ENCODE measurements at regions not wholly inside any gene's neighbourhood (a gene's known extent, or its start where the extent isn't known, plus 50 kb on each side); places are given as distances from the start of the nearest gene placed in this dataset.

GRCh38 chr4:89551191-89551590 lies 243.6 kb upstream of the GPRIN3 start:
- H3T11ph ChIP-seq (ENCODE audit: low read length), result no peak overlapping the region
- no peaks in the 10 kb centered on the region for H3K23me2 ChIP-seq (ENCODE audit: insufficient read length, low read depth, low read length, poor library complexity, severe bottlenecking)
- no peak overlapping the region for H3K4me2 ChIP-seq (ENCODE audit: insufficient read depth, insufficient read length, low read length)
- no peak overlapping the region for H2AFZ ChIP-seq (ENCODE audit: low read length)
- Mint-ChIP-seq H3K9me3 (peaks cover 0 to 3% of the 10 kb centered on the region in 2 experiments; a peak in 1 of 5 replicates), H3K4me1 (no peaks in the 10 kb centered on the region), H3K27ac (no peak overlapping the region), H3K4me3 (no peak overlapping the region), H3K36me3 (ENCODE audit: insufficient read depth in 1 of 3, low read depth in 3 of 3) (no peaks in the 10 kb centered on the region), H3K27me3 (ENCODE audit: low read depth) (no peaks in the 10 kb centered on the region; the same call in none of the 2 replicates)
- no peak overlapping the region for H2BK12ac ChIP-seq (ENCODE audit: insufficient read length, low read depth, low read length)
- H3K27me3 ChIP-seq (ENCODE audit: insufficient read depth, low read length), result no peaks in the 10 kb centered on the region
- H3K9me3 ChIP-seq (ENCODE audit: control insufficient read depth, low read depth, low read length), result no peaks in the 10 kb centered on the region
- H3K23ac ChIP-seq (ENCODE audit: insufficient read length, low read depth, low read length), result no peak overlapping the region
- H3K79me2 ChIP-seq (ENCODE audit: insufficient read depth, low read length), result no peaks in the 10 kb centered on the region
- H2BK15ac ChIP-seq (ENCODE audit: low read depth, low read length), result no peak overlapping the region
- no peak overlapping the region for H3K14ac ChIP-seq (ENCODE audit: insufficient read depth, low read length)
- H4K20me1 ChIP-seq (ENCODE audit: control insufficient read depth, insufficient read depth, insufficient read length), result no peaks in the 10 kb centered on the region
- no CpG with 5 or more reads among the region's 3 CpGs for WGBS (ENCODE audit: extremely low coverage, insufficient read length, low lambda C conversion rate)
- no peak overlapping the region for H2AK5ac ChIP-seq (ENCODE audit: insufficient read length, low read length)
- DNase-seq, result no peak
- TF ChIP-seq CTCF (conservative IDR thresholded peaks at IDR 0.05), result no peak
- no peak overlapping the region for H3K27ac ChIP-seq (ENCODE audit: insufficient read length, low read depth, low read length)
- H3K79me1 ChIP-seq (ENCODE audit: insufficient read depth, low read depth, low read length, poor library complexity, severe bottlenecking), result no peaks in the 10 kb centered on the region
- H3K4me1 ChIP-seq (ENCODE audit: insufficient read depth, low read length), result no peaks in the 10 kb centered on the region
- H3K56ac ChIP-seq (ENCODE audit: insufficient read length, low read depth, low read length), result no peak overlapping the region
- H4K8ac ChIP-seq (replicated peaks; ENCODE audit: insufficient read length, low read depth, low read length), result no peak overlapping the region
- no peak overlapping the region for H4K91ac ChIP-seq (ENCODE audit: insufficient read length, low read depth, low read length)
- H4K5ac ChIP-seq (ENCODE audit: insufficient read length, low read depth, low read length), result no peak overlapping the region
- H2BK5ac ChIP-seq (ENCODE audit: insufficient read length, low read length), result no peak overlapping the region
- no peak overlapping the region for H3K9ac ChIP-seq (ENCODE audit: extremely low read depth, insufficient read length, low read length)
- H3K18ac ChIP-seq (ENCODE audit: insufficient read length, low read depth, low read length), result no peak overlapping the region
- H2BK120ac ChIP-seq (ENCODE audit: low read depth, low read length, poor library complexity, severe bottlenecking), result no peak overlapping the region
- no peak overlapping the region for H3K4ac ChIP-seq (ENCODE audit: low read depth, low read length)
- H2BK20ac ChIP-seq (ENCODE audit: low read depth, low read length, poor library complexity, severe bottlenecking), result no peak overlapping the region

Data from H9 (cell line).